Fibroblast of the aortic adventitia (primary cell): ENCODE measurements at regions not wholly inside any gene's neighbourhood (a gene's known extent, or its start where the extent isn't known, plus 50 kb on each side); places are given as distances from the start of the nearest gene placed in this dataset.

ENCODE experiments used
- DNase-seq: peaks from one replicate; pipeline ENCODE4 v3.0.0-alpha.2; 2010; ENCODE audit warnings: low read depth
- H3K4me3 ChIP-seq: 2 replicates; pipeline ENCODE4 v1.5.1; 2011; ENCODE audit warnings: low read depth, mild to moderate bottlenecking, control low read depth, low read length, moderate library complexity
- CTCF ChIP-seq: IDR thresholded peaks from 2 replicates; pipeline ENCODE4 v1.5.1; 2011; ENCODE audit warnings: mild to moderate bottlenecking, low read length, control low read depth, inconsistent platforms; ENCODE audit not compliant: insufficient read depth

GRCh38 chr6:15076565-15076964 lies 169.3 kb upstream of the JARID2 start:
- no peak for TF ChIP-seq CTCF
- no peak for DNase-seq
- H3K4me3 ChIP-seq: no peak overlapping the region

- H3K4me3 ChIP-seq: no peak overlapping the region
- no peak for DNase-seq
- no peak for TF ChIP-seq CTCF
These were observed 168.9 kb upstream of the JARID2 start for GRCh38 chr6:15077006-15077405.

GRCh38 chr6:15077961-15078360 lies 167.9 kb upstream of the JARID2 start:
- DNase-seq: no peak
- no peak for TF ChIP-seq CTCF
- H3K4me3 ChIP-seq: no peak overlapping the region

DNA sequence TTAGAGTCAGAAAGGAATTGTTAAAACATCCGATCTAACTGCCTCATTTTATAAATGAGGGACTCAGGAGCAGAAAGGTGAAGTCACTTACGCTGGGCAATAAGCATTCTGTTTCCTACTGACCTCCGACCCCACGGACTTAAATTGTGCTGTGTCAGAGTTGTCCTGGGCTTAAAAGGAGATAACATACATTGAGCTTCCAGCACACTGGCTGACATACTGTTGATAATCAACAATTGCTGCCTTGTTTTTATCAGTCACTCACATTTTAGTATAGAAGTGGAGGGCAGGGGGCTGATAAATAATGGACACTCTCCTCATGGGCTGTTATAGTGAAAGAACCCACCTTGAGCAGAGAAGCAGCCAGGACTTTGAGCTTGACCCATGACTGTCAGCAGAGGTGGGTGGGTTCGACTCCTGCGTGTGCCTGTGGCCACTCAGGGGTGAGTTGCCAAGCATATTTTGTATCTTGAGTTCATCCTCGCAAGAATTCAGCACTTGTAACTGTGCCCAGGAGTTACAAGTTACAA lies 166.5 kb upstream of the JARID2 start:
- H3K4me3 ChIP-seq: no peak overlapping the region
- no peak for TF ChIP-seq CTCF
- DNase-seq: peak; percentile 9

GRCh38 chr6:15080895-15081294 lies 165.0 kb upstream of the JARID2 start:
- no peak for TF ChIP-seq CTCF
- H3K4me3 ChIP-seq: no peak overlapping the region
- no peak for DNase-seq

DNA sequence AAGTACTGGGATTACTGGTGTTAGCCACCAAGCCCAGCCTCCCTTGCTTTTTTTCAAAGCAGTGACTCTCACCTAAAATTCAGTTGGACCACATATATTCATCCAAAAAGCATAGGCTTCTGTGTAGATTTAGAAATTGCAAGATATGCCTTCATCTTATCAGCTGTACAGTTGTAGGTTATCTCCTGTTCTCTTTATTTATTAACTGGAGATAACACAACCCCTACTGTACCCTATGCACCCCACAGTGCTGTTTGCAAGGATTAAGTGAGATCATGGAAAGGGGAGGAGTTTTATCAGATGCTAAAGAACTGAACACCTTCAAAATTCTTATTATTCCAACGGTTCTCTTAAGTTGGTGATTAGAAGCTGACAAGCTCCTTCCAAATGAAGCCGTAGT lies 164.4 kb upstream of the JARID2 start:
- H3K4me3 ChIP-seq: no peak overlapping the region
- no peak for TF ChIP-seq CTCF
- DNase-seq: no peak

- no peak for DNase-seq
- no peak for TF ChIP-seq CTCF
- H3K4me3 ChIP-seq: no peak overlapping the region
These were observed 163.2 kb upstream of the JARID2 start for GRCh38 chr6:15082708-15083107.
